HEK293 (cell line): ENCODE measurements at regions not wholly inside any gene's neighbourhood (a gene's known extent, or its start where the extent isn't known, plus 50 kb on each side); places are given as distances from the start of the nearest gene placed in this dataset.
A peak's percentile ranks its signal among the peaks of the same experiment; 100 is the strongest.

Source experiments
- BCL6B ChIP-seq: fragments of 450-650 bp; formaldehyde crosslinking; IDR thresholded peaks from 2 replicates; pipeline ENCODE4 v1.5.1; 2017; ENCODE audit warnings: missing biosample characterization, missing genetic modification characterization
- GFI1B ChIP-seq: fragments of 450-650 bp; formaldehyde crosslinking; IDR thresholded peaks from 2 replicates; pipeline ENCODE4 v1.5.1; 2016; ENCODE audit warnings: missing biosample characterization, missing genetic modification characterization
- GLIS2 ChIP-seq: fragments of 450-650 bp; formaldehyde crosslinking; IDR thresholded peaks from 2 replicates; pipeline ENCODE4 v1.5.1; 2016; ENCODE audit warnings: missing biosample characterization, missing genetic modification characterization
- KLF10 ChIP-seq: fragments of 450-650 bp; IDR thresholded peaks from 2 replicates; pipeline ENCODE4 v1.5.1; 2018; ENCODE audit warnings: missing biosample characterization, mild to moderate bottlenecking, missing genetic modification characterization
- KLF17 ChIP-seq: fragments of 450-650 bp; formaldehyde crosslinking; IDR thresholded peaks from 2 replicates; pipeline ENCODE4 v1.5.1; 2016; ENCODE audit warnings: missing biosample characterization, missing genetic modification characterization
- OSR2 ChIP-seq: fragments of 450-650 bp; formaldehyde crosslinking; IDR thresholded peaks from 2 replicates; pipeline ENCODE4 v1.5.1; 2016; ENCODE audit warnings: missing biosample characterization, missing genetic modification characterization
- ZNF132 ChIP-seq: fragments of 450-650 bp; formaldehyde crosslinking; IDR thresholded peaks from 2 replicates; pipeline ENCODE4 v1.5.1; 2017; ENCODE audit warnings: missing biosample characterization, missing genetic modification characterization, borderline replicate concordance
- ZNF146 ChIP-seq: fragments of 450-650 bp; formaldehyde crosslinking; IDR thresholded peaks from 2 replicates; pipeline ENCODE4 v1.5.1; 2016; ENCODE audit warnings: missing biosample characterization, missing genetic modification characterization
- ZNF16 ChIP-seq: fragments of 450-650 bp; formaldehyde crosslinking; IDR thresholded peaks from 2 replicates; pipeline ENCODE4 v1.5.1; 2016; ENCODE audit warnings: low read depth, missing biosample characterization, missing genetic modification characterization
- ZNF175 ChIP-seq: fragments of 450-650 bp; formaldehyde crosslinking; IDR thresholded peaks from 2 replicates; pipeline ENCODE4 v1.5.1; 2016; ENCODE audit warnings: missing biosample characterization, missing genetic modification characterization
- ZNF18 ChIP-seq: fragments of 450-650 bp; formaldehyde crosslinking; IDR thresholded peaks from 2 replicates; pipeline ENCODE4 v1.5.1; 2016; ENCODE audit warnings: missing biosample characterization, missing genetic modification characterization
- ZNF24 ChIP-seq: fragments of 450-650 bp; formaldehyde crosslinking; IDR thresholded peaks from 2 replicates; pipeline ENCODE4 v1.5.1; 2016; ENCODE audit warnings: missing biosample characterization, missing genetic modification characterization
- ZNF266 ChIP-seq: fragments of 450-650 bp; formaldehyde crosslinking; IDR thresholded peaks from 2 replicates; pipeline ENCODE4 v1.5.1; 2016; ENCODE audit warnings: missing biosample characterization, missing genetic modification characterization, low read depth
- ZNF366 ChIP-seq: fragments of 450-650 bp; formaldehyde crosslinking; conservative IDR thresholded peaks from 2 replicates; pipeline ENCODE4 v1.5.1; 2016; ENCODE audit warnings: missing biosample characterization, missing genetic modification characterization
- ZNF423 ChIP-seq: fragments of 450-650 bp; formaldehyde crosslinking; IDR thresholded peaks from 2 replicates; pipeline ENCODE4 v1.5.1; 2016; ENCODE audit warnings: missing biosample characterization, missing genetic modification characterization
- ZNF426 ChIP-seq: fragments of 450-650 bp; formaldehyde crosslinking; IDR thresholded peaks from 2 replicates; pipeline ENCODE4 v1.5.1; 2017; ENCODE audit warnings: missing biosample characterization, missing genetic modification characterization, mild to moderate bottlenecking, inconsistent platforms, moderate library complexity
- ZNF510 ChIP-seq: fragments of 450-650 bp; formaldehyde crosslinking; IDR thresholded peaks from 2 replicates; pipeline ENCODE4 v1.5.1; 2018; ENCODE audit warnings: mild to moderate bottlenecking, missing genetic modification characterization, missing biosample characterization; ENCODE audit not compliant: insufficient replicate concordance
- ZNF513 ChIP-seq: fragments of 450-650 bp; IDR thresholded peaks from 2 replicates; pipeline ENCODE4 v1.5.1; 2018; ENCODE audit warnings: missing biosample characterization, missing genetic modification characterization
- ZNF585B ChIP-seq: fragments of 450-650 bp; formaldehyde crosslinking; IDR thresholded peaks from 2 replicates; pipeline ENCODE4 v1.5.1; 2016; ENCODE audit warnings: missing biosample characterization, missing genetic modification characterization
- ZNF639 ChIP-seq: fragments of 450-650 bp; formaldehyde crosslinking; IDR thresholded peaks from 2 replicates; pipeline ENCODE4 v1.5.1; 2016; ENCODE audit warnings: missing biosample characterization, missing genetic modification characterization
- ZNF792 ChIP-seq: fragments of 450-650 bp; formaldehyde crosslinking; IDR thresholded peaks from 2 replicates; pipeline ENCODE4 v1.5.1; 2016; ENCODE audit warnings: missing biosample characterization, missing genetic modification characterization
- TF ChIP-seq, protein P1 (sequence below): fragments of 450-650 bp; formaldehyde crosslinking; IDR thresholded peaks from 2 replicates; pipeline ENCODE4 v1.5.1; 2016; ENCODE audit warnings: missing biosample characterization, missing genetic modification characterization
- TF ChIP-seq, protein P2 (sequence below): fragments of 450-650 bp; formaldehyde crosslinking; IDR thresholded peaks from 2 replicates; pipeline ENCODE4 v1.5.1; 2016; ENCODE audit warnings: missing biosample characterization, missing genetic modification characterization
- TF ChIP-seq, protein P3 (sequence below): fragments of 450-650 bp; formaldehyde crosslinking; IDR thresholded peaks from 2 replicates; pipeline ENCODE4 v1.5.1; 2016; ENCODE audit warnings: missing biosample characterization, missing genetic modification characterization

- TF ChIP-seq, protein P1, sequence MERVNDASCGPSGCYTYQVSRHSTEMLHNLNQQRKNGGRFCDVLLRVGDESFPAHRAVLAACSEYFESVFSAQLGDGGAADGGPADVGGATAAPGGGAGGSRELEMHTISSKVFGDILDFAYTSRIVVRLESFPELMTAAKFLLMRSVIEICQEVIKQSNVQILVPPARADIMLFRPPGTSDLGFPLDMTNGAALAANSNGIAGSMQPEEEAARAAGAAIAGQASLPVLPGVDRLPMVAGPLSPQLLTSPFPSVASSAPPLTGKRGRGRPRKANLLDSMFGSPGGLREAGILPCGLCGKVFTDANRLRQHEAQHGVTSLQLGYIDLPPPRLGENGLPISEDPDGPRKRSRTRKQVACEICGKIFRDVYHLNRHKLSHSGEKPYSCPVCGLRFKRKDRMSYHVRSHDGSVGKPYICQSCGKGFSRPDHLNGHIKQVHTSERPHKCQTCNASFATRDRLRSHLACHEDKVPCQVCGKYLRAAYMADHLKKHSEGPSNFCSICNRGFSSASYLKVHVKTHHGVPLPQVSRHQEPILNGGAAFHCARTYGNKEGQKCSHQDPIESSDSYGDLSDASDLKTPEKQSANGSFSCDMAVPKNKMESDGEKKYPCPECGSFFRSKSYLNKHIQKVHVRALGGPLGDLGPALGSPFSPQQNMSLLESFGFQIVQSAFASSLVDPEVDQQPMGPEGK, result peak; percentile 90
- TF ChIP-seq ZNF639 (tag by site-specific recombination), result no peak
- TF ChIP-seq ZNF18, result no peak
- TF ChIP-seq KLF10 (tag by site-specific recombination), result no peak
- peak; percentile 39; the same call in 1 of the 2 replicates for TF ChIP-seq ZNF146 (tag by site-specific recombination)
- TF ChIP-seq GLIS2 (tag by site-specific recombination), result peak; percentile 73
- no peak for TF ChIP-seq ZNF510
- TF ChIP-seq, protein P2, sequence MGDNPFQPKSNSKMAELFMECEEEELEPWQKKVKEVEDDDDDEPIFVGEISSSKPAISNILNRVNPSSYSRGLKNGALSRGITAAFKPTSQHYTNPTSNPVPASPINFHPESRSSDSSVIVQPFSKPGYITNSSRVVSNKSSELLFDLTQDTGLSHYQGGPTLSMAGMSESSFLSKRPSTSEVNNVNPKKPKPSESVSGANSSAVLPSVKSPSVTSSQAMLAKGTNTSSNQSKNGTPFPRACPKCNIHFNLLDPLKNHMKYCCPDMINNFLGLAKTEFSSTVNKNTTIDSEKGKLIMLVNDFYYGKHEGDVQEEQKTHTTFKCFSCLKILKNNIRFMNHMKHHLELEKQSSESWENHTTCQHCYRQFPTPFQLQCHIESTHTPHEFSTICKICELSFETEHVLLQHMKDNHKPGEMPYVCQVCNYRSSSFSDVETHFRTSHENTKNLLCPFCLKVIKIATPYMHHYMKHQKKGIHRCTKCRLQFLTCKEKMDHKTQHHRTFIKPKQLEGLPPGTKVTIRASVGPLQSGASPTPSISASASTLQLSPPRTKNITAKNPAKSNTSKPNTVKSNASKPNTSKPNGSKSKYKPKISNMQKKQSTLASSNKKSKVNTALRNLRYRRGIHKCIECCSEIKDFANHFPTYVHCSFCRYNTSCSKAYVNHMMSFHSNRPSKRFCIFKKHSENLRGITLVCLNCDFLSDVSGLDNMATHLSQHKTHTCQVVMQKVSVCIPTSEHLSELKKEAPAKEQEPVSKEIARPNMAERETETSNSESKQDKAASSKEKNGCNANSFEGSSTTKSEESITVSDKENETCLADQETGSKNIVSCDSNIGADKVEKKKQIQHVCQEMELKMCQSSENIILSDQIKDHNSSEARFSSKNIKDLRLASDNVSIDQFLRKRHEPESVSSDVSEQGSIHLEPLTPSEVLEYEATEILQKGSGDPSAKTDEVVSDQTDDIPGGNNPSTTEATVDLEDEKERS (tag by site-specific recombination), result no peak
- no peak for TF ChIP-seq ZNF585B
- TF ChIP-seq, protein P3, sequence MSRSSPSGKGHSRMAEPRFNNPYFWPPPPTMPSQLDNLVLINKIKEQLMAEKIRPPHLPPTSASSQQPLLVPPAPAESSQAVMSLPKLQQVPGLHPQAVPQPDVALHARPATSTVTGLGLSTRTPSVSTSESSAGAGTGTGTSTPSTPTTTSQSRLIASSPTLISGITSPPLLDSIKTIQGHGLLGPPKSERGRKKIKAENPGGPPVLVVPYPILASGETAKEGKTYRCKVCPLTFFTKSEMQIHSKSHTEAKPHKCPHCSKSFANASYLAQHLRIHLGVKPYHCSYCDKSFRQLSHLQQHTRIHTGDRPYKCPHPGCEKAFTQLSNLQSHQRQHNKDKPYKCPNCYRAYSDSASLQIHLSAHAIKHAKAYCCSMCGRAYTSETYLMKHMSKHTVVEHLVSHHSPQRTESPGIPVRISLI (tag by site-specific recombination), result no peak
- no peak for TF ChIP-seq ZNF132 (tag by site-specific recombination)
- 0 out of 2 replicates have a peak, but pooled peaks have one; percentile 34 for TF ChIP-seq KLF17 (tag by site-specific recombination)
- TF ChIP-seq ZNF423 (tag by site-specific recombination), result no peak
- TF ChIP-seq ZNF426, result no peak
- TF ChIP-seq ZNF266 (tag by site-specific recombination), result no peak
- no peak for TF ChIP-seq GFI1B (tag by site-specific recombination)
- TF ChIP-seq ZNF24 (tag by site-specific recombination), result 0 out of 2 replicates have a peak, but pooled peaks have one; percentile 17
- peak; percentile 17 for TF ChIP-seq ZNF366 (tag by site-specific recombination)
- no peak for TF ChIP-seq ZNF513
- TF ChIP-seq OSR2 (tag by site-specific recombination), result peak; percentile 68
- TF ChIP-seq ZNF16 (tag by site-specific recombination), result no peak
- peak; percentile 59; the same call in 1 of the 2 replicates for TF ChIP-seq ZNF792 (tag by site-specific recombination)
- TF ChIP-seq BCL6B (tag by site-specific recombination), result no peak
- no peak for TF ChIP-seq ZNF175 (tag by site-specific recombination)
Measured at GRCh38 chr3:168249550-168250414, 154.1 kb upstream of the GOLIM4 start (continued).
